Muscle layer of duodenum (tissue), 2 donors: ENCODE measurements at regions not wholly inside any gene's neighbourhood (a gene's known extent, or its start where the extent isn't known, plus 50 kb on each side); places are given as distances from the start of the nearest gene placed in this dataset.

Source experiments
- H3K27ac ChIP-seq: one replicate; pipeline ENCODE4 v1.7.0; 2013; ENCODE audit warnings: mild to moderate bottlenecking, low read length
- H3K27me3 ChIP-seq: one replicate; pipeline ENCODE4 v1.7.0; 2013; ENCODE audit warnings: low read depth, mild to moderate bottlenecking, control low read depth, low read length
- H3K36me3 ChIP-seq, 2 donors: one replicate each; pipeline ENCODE4 v1.7.0; 2013; ENCODE audit warnings: low read length in 2 of 2, control low read depth in 1 of 2, mild to moderate bottlenecking in 1 of 2; ENCODE audit not compliant: insufficient read depth in 2 of 2, control insufficient read depth in 1 of 2
- H3K4me1 ChIP-seq, 2 donors: one replicate each; pipeline ENCODE4 v1.7.0; 2013; ENCODE audit warnings: low read length in 2 of 2, mild to moderate bottlenecking in 2 of 2, control low read depth in 1 of 2, moderate library complexity in 1 of 2; ENCODE audit not compliant: insufficient read depth in 2 of 2, control insufficient read depth in 1 of 2
- H3K4me3 ChIP-seq, 2 donors: one replicate each; pipeline ENCODE4 v1.7.0; 2013; ENCODE audit warnings: low read length in 2 of 2, low read depth in 1 of 2, mild to moderate bottlenecking in 1 of 2
- H3K9me3 ChIP-seq, 2 donors: one replicate each; pipeline ENCODE4 v1.7.0; 2013; ENCODE audit warnings: low read length in 2 of 2, control low read depth in 1 of 2, mild to moderate bottlenecking in 1 of 2; ENCODE audit not compliant: control insufficient read depth in 1 of 2
- donor health status: healthy.

- Histone ChIP-seq H3K9me3 (no peaks in the 10 kb centered on the region), H3K27ac (no peak overlapping the region), H3K36me3 (no peaks in the 10 kb centered on the region), H3K27me3 (no peaks in the 10 kb centered on the region), H3K4me3 (no peak overlapping the region), H3K4me1 (no peaks in the 10 kb centered on the region)
Measured at GRCh38 chr2:128451084-128452023, 132.7 kb upstream of the HS6ST1 start.

GRCh38 chr2:128452024-128452411 is 133.3 kb upstream of the HS6ST1 start:
- Histone ChIP-seq H3K4me1 (no peaks in the 10 kb centered on the region), H3K9me3 (no peaks in the 10 kb centered on the region), H3K27ac (no peak overlapping the region), H3K27me3 (no peaks in the 10 kb centered on the region), H3K36me3 (no peaks in the 10 kb centered on the region), H3K4me3 (no peak overlapping the region)

DNA sequence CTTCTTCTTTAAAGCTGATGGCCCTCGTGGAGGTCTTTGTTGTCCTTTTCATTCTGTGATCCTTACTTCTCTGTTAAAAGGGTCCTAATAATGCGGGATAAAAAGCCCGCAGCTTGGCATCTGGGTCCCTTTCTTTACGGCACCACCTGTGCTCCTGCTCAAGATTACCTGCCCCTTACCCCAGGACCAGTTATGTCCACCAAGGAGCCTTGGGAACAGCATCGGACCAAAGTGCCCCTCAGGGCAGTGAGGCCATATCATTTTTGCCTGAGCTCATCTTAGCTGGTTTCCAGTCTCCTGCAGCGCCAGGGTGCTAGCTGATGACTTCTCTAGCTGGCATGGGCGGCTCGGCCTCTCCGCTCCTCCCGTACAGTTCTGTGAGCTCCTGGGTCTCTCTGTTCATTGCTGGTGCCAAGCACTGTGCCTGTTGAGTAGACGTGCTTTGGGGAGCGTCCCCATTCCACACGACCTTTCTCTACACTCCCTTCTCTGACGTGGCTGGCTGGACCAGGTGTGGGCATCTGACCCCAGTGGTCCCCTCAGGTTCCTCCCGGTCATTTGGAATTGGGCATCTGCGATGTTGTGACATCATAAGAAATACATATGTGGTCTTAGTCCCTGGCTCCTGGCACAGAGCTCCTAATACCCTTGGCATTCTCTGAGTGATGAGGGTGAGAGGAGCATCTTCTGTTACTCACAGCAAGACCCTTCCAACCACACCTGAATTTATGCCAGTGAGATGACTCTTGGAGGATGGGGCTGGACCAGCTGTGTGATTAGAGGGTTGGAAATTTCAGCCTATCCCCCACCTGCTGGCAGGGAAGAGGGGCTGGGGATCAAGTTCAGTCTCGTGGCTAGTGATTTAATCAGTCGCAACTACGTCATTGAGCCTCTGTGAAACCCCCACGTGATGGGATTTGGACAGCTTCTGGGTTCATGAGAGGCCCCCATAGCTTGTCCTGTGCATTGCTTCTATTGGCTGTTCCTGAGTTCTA is 134.2 kb upstream of the HS6ST1 start:
- Histone ChIP-seq H3K4me3 (no peak overlapping the region), H3K9me3 (no peaks in the 10 kb centered on the region), H3K27me3 (no peaks in the 10 kb centered on the region), H3K36me3 (no peaks in the 10 kb centered on the region), H3K4me1 (no peaks in the 10 kb centered on the region), H3K27ac (no peak overlapping the region)

DNA sequence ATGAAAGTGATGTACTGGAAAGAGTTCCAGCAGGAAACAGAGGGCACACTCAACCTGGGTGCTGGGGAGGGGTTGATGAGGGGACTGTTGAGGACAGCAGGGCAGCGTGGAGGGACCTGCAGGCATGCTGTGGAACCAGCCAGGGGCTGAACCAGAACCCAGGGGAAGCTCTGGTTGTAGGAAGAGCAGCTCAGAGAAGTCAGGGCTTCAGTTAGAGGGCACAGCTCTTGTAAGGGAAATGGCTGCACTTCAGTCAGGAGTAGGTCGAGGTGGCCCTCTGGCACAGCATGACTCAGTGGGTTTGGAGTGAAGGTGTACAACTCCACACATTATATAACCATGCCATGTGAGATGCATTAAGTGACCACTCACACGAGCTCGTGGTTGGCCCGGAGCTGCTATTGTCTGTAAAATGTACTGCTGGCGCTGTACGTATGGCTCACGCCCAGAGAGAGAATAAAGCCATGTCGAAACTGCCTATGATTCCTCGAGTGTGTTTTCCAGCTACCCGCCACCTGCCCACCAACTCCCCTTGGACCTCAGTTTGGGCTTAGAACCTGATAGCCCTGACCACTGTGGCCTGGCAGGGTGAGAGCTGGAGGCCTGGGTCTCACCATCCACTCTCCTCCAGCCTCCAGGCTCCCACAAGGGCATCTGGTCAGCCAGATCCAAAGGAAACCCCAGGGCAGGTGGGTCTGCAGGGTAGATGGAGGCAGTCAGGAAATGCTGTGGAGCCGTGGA is 136.5 kb upstream of the HS6ST1 start:
- Histone ChIP-seq H3K9me3 (no peaks in the 10 kb centered on the region), H3K4me1 (peaks cover 0 to 13% of the 10 kb centered on the region in 2 donors), H3K36me3 (no peaks in the 10 kb centered on the region), H3K4me3 (no peak overlapping the region), H3K27me3 (no peaks in the 10 kb centered on the region), H3K27ac (no peak overlapping the region)

DNA sequence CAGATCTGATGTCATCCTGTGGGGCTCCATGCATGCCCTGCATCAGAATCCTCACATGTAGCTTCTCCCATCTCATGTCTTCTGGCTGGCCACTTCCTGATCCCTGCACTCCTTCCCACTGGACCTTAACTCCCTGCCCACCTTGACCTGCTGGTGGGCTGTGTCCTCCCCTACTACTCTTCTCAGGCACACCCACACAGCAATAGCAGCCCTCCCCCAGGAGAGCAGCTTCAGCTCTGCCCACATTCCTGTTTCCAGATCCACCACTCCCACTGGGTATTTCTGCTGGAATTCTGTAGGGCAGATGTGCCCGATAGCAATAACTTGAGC is 137.0 kb upstream of the HS6ST1 start:
- no peaks in the 10 kb centered on the region for H3K36me3 ChIP-seq
- peaks cover 0 to 13% of the 10 kb centered on the region in 2 donors for H3K4me1 ChIP-seq
- H3K27ac ChIP-seq = no peak overlapping the region
- H3K4me3 ChIP-seq = no peak overlapping the region
- H3K9me3 ChIP-seq = no peaks in the 10 kb centered on the region
- H3K27me3 ChIP-seq = no peaks in the 10 kb centered on the region

GRCh38 chr2:128456281-128456680 is 137.6 kb upstream of the HS6ST1 start:
- H3K4me3 ChIP-seq = no peak overlapping the region
- H3K4me1 ChIP-seq = peaks cover 0 to 13% of the 10 kb centered on the region in 2 donors
- H3K27ac ChIP-seq = no peak overlapping the region
- H3K27me3 ChIP-seq = no peaks in the 10 kb centered on the region
- H3K36me3 ChIP-seq = no peaks in the 10 kb centered on the region
- peaks cover 0 to 2% of the 10 kb centered on the region in 2 donors for H3K9me3 ChIP-seq

- Histone ChIP-seq H3K36me3 (no peaks in the 10 kb centered on the region), H3K27me3 (no peaks in the 10 kb centered on the region), H3K9me3 (peaks cover 0 to 3% of the 10 kb centered on the region in 2 donors), H3K27ac (no peak overlapping the region), H3K4me3 (no peak overlapping the region), H3K4me1 (peaks cover 0 to 13% of the 10 kb centered on the region in 2 donors)
Measured at GRCh38 chr2:128457006-128457604, 138.4 kb upstream of the HS6ST1 start.

DNA sequence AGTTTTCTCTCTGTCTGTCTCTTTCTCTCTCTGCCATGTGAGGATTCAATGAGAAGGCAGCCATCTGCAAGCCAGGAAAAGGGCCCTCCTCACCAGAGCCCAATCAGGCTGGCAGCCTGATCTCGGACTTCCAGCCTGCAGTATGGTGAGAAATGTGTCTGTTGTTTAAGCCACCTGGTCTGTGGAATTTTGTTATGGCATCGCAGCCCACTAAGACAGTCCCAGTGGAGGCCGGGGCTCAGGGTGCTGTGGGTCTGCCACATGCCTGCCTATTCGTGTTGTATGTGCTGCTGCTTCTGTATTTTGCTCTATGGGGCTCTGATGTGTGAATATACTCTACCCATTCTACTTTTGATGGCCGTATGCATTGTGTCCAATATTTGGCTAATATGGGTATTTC is 139.0 kb upstream of the HS6ST1 start:
- H3K9me3 ChIP-seq = peaks cover 0 to 3% of the 10 kb centered on the region in 2 donors
- H3K4me3 ChIP-seq = no peak overlapping the region
- H3K27me3 ChIP-seq = no peaks in the 10 kb centered on the region
- no peak overlapping the region for H3K27ac ChIP-seq
- H3K36me3 ChIP-seq = no peaks in the 10 kb centered on the region
- H3K4me1 ChIP-seq = peaks cover 0 to 13% of the 10 kb centered on the region in 2 donors

DNA sequence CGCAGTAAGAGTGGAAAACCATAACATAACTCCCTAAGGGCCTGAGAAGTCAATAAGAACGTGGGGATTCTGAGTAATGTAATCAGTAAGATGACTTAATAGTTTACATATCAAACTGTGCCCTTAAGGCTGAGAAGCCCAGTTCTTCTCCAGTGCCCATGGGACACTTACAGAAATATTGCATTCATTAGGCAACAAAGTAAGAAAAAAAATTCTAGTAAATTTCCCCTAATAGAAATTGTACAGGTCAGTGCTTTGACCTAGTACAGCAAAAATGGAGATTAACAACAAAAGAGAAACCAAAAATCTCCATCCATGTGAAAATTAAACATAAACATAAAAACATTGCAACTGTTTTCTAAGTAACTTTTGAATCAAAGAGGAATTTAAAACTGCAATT is 139.8 kb upstream of the HS6ST1 start:
- H3K27me3 ChIP-seq = no peaks in the 10 kb centered on the region
- H3K9me3 ChIP-seq = peaks cover 0 to 3% of the 10 kb centered on the region in 2 donors
- H3K36me3 ChIP-seq = no peaks in the 10 kb centered on the region
- peaks cover 0 to 13% of the 10 kb centered on the region in 2 donors for H3K4me1 ChIP-seq
- no peak overlapping the region for H3K4me3 ChIP-seq
- H3K27ac ChIP-seq = no peak overlapping the region

- Histone ChIP-seq H3K27ac (no peak overlapping the region), H3K4me3 (no peak overlapping the region), H3K9me3 (peaks cover 9 to 29% of the 10 kb centered on the region in 2 donors), H3K36me3 (no peaks in the 10 kb centered on the region), H3K27me3 (no peaks in the 10 kb centered on the region), H3K4me1 (no peaks in the 10 kb centered on the region)
Measured at GRCh38 chr2:128464456-128464855, 145.8 kb upstream of the HS6ST1 start.
